GM18499 (cell line): ENCODE measurements at regions not wholly inside any gene's neighbourhood (a gene's known extent, or its start where the extent isn't known, plus 50 kb on each side); places are given as distances from the start of the nearest gene placed in this dataset.
A peak's percentile ranks its signal among the peaks of the same experiment; 100 is the strongest.

Source experiments
- ATAC-seq: cut with Tn5 transposase; IDR thresholded peaks from one replicate; pipeline ENCODE4 v1.9.1; 2021; ENCODE audit warnings: moderate number of reproducible peaks; ENCODE audit not compliant: insufficient read depth, unreplicated experiment

- ATAC-seq = no peak
Measured at GRCh38 chr14:89504091-89504490, 87.1 kb upstream of the FOXN3 start.

- peak; percentile 51 for ATAC-seq
Measured at GRCh38 chr14:89503431-89503996, 86.5 kb upstream of the FOXN3 start.

GRCh38 chr14:89502966-89503365 lies 85.9 kb upstream of the FOXN3 start:
- no peak for ATAC-seq

GRCh38 chr14:89501381-89501780 lies 84.3 kb upstream of the FOXN3 start:
- ATAC-seq = no peak

- ATAC-seq = no peak
Measured at GRCh38 chr14:89500303-89500702, 83.3 kb upstream of the FOXN3 start.

- no peak for ATAC-seq
Measured at GRCh38 chr14:89498878-89499277, 81.8 kb upstream of the FOXN3 start.

GRCh38 chr14:89495718-89496117 lies 78.7 kb upstream of the FOXN3 start:
- ATAC-seq = no peak

GRCh38 chr14:89493877-89494634 lies 77.0 kb upstream of the FOXN3 start:
- peak; percentile 94 for ATAC-seq

- ATAC-seq = no peak
Measured at GRCh38 chr14:89493406-89493805, 76.4 kb upstream of the FOXN3 start.

GRCh38 chr14:89491711-89492381 lies 74.8 kb upstream of the FOXN3 start:
- no peak for ATAC-seq

GRCh38 chr14:89490466-89490865 lies 73.4 kb upstream of the FOXN3 start:
- ATAC-seq = no peak

- no peak for ATAC-seq
Measured at GRCh38 chr14:89489761-89490437, 72.9 kb upstream of the FOXN3 start.

GRCh38 chr14:89486961-89487360 lies 69.9 kb upstream of the FOXN3 start:
- no peak for ATAC-seq

GRCh38 chr14:89486505-89486904 lies 69.5 kb upstream of the FOXN3 start:
- no peak for ATAC-seq

- no peak for ATAC-seq
Measured at GRCh38 chr14:89485264-89485663, 68.2 kb upstream of the FOXN3 start.

- ATAC-seq = no peak
Measured at GRCh38 chr14:89484051-89484844, 67.2 kb upstream of the FOXN3 start.

GRCh38 chr14:89481196-89481595 lies 64.2 kb upstream of the FOXN3 start:
- no peak for ATAC-seq

- no peak for ATAC-seq
Measured at GRCh38 chr14:89480278-89480677, 63.2 kb upstream of the FOXN3 start.

GRCh38 chr14:89479802-89480201 lies 62.8 kb upstream of the FOXN3 start:
- no peak for ATAC-seq

GRCh38 chr14:89477391-89477790 lies 60.4 kb upstream of the FOXN3 start:
- ATAC-seq = no peak
